Caco-2 (cell line): ENCODE measurements at regions not wholly inside any gene's neighbourhood (a gene's known extent, or its start where the extent isn't known, plus 50 kb on each side); places are given as distances from the start of the nearest gene placed in this dataset.

Experiments used
- BruUV-seq: library from RNA; stranded (reverse); fragments of 400-500 nt; replicated peaks from 2 replicates; lab custom pipeline; 2021; lab: Mats Ljungman, UMichigan
- CTCF ChIA-PET: fragments of 300-600 bp; sonication (Branson Sonifier 250); formaldehyde crosslinking; loops from one replicate; lab custom pipeline; 2022; ENCODE audit warnings: antibody characterized with exemption; lab: Charles Lee
- POLR2A ChIA-PET: fragments of 300-600 bp; sonication (Branson Sonifier 250); formaldehyde crosslinking; loops from one replicate; lab custom pipeline; 2022; ENCODE audit warnings: antibody characterized with exemption; lab: Charles Lee
- DNase-seq, 2 experiments: peaks; one replicate each; pipeline versions ENCODE4 v3.0.0 to v3.0.0-alpha.2; 2020 to 2022
- H3K27me3 ChIP-seq: replicated peaks from 2 replicates; pipeline ENCODE4 v1.6.0; 2011; ENCODE audit warnings: low read length; ENCODE audit not compliant: control insufficient read depth, insufficient read depth
- H3K36me3 ChIP-seq: 2 replicates; pipeline ENCODE4 v1.5.1; 2011; ENCODE audit warnings: low read length; ENCODE audit not compliant: control insufficient read depth, insufficient read depth
- H3K4me1 ChIP-seq: fragments of 250-450 bp; sonication (Bioruptor Pico); 2 replicates; pipeline ENCODE4 v1.5.1; 2020; ENCODE audit warnings: mild to moderate bottlenecking
- H3K4me3 ChIP-seq: 2 replicates; pipeline ENCODE4 v1.5.1; 2011; ENCODE audit warnings: low read depth, mild to moderate bottlenecking, control low read depth, low read length
- H3K9me3 ChIP-seq: fragments of 250-450 bp; sonication (Bioruptor Pico); 2 replicates; pipeline ENCODE4 v1.5.1; 2020; ENCODE audit warnings: mild to moderate bottlenecking, moderate library complexity
- H3K27ac Mint-ChIP-seq: one replicate; pipeline ENCODE4 v1.8.0; 2022; ENCODE audit warnings: mixed read lengths; ENCODE audit not compliant: unreplicated experiment
- H3K27me3 Mint-ChIP-seq: one replicate; pipeline ENCODE4 v1.8.0; 2022; ENCODE audit warnings: mixed read lengths; ENCODE audit not compliant: insufficient read depth, unreplicated experiment
- H3K36me3 Mint-ChIP-seq: one replicate; pipeline ENCODE4 v1.8.0; 2022; ENCODE audit warnings: mild to moderate bottlenecking, mixed read lengths; ENCODE audit not compliant: insufficient read depth, unreplicated experiment
- H3K4me1 Mint-ChIP-seq: one replicate; pipeline ENCODE4 v1.8.0; 2022; ENCODE audit warnings: low read depth, mixed read lengths; ENCODE audit not compliant: unreplicated experiment
- H3K4me3 Mint-ChIP-seq: one replicate; pipeline ENCODE4 v1.8.0; 2022; ENCODE audit warnings: mild to moderate bottlenecking, moderate library complexity, mixed read lengths; ENCODE audit not compliant: unreplicated experiment
- H3K9me3 Mint-ChIP-seq: one replicate; pipeline ENCODE4 v1.8.0; 2022; ENCODE audit warnings: mixed read lengths; ENCODE audit not compliant: unreplicated experiment
- intact Hi-C: fragments of 100-400 bp; cut with micrococcal nuclease; formaldehyde crosslinking; loops from one replicate; pipeline ENCODE4 v1.10.0; 2022; ENCODE audit not compliant: unreplicated experiment
- TF ChIP-seq, protein P1 (sequence below), 2 experiments: fragments of 200-600 bp in 1 of 2; IDR thresholded peaks; 1 replicate in 1 of 2; 2 replicates in 1 of 2; pipeline versions ENCODE4 v1.5.1 to v1.8.0; 2011 to 2022; ENCODE audit warnings: antibody characterized with exemption in 1 of 2, control low read depth in 1 of 2, inconsistent platforms in 1 of 2, low read depth in 1 of 2, low read length in 1 of 2, mild to moderate bottlenecking in 1 of 2, moderate library complexity in 1 of 2; ENCODE audit not compliant: insufficient read depth in 1 of 2, severe bottlenecking in 1 of 2, unreplicated experiment in 1 of 2

GRCh38 chr4:98733601-98734000, 75.2 kb upstream of the TSPAN5 start:
- Histone ChIP-seq H3K9me3 (0 out of 2 replicates have a peak, but pooled peaks cover 4% of the 10 kb centered on the region), H3K36me3 (no peaks in the 10 kb centered on the region), H3K4me1 (no peaks in the 10 kb centered on the region), H3K27me3 (no peaks in the 10 kb centered on the region), H3K4me3 (no peak overlapping the region)
- BruUV-seq = no TSS peak
- H3K9me3 Mint-ChIP-seq = peaks cover 9% of the 10 kb centered on the region
- no peak for DNase-seq
- POLR2A ChIA-PET = no interaction called here
- H3K4me1 Mint-ChIP-seq = no peaks in the 10 kb centered on the region
- no peaks in the 10 kb centered on the region for H3K27me3 Mint-ChIP-seq
- no peak overlapping the region for H3K4me3 Mint-ChIP-seq
- CTCF ChIA-PET = no interaction called here
- no peaks in the 10 kb centered on the region for H3K36me3 Mint-ChIP-seq
- no peak overlapping the region for H3K27ac Mint-ChIP-seq
- TF ChIP-seq, protein P1, sequence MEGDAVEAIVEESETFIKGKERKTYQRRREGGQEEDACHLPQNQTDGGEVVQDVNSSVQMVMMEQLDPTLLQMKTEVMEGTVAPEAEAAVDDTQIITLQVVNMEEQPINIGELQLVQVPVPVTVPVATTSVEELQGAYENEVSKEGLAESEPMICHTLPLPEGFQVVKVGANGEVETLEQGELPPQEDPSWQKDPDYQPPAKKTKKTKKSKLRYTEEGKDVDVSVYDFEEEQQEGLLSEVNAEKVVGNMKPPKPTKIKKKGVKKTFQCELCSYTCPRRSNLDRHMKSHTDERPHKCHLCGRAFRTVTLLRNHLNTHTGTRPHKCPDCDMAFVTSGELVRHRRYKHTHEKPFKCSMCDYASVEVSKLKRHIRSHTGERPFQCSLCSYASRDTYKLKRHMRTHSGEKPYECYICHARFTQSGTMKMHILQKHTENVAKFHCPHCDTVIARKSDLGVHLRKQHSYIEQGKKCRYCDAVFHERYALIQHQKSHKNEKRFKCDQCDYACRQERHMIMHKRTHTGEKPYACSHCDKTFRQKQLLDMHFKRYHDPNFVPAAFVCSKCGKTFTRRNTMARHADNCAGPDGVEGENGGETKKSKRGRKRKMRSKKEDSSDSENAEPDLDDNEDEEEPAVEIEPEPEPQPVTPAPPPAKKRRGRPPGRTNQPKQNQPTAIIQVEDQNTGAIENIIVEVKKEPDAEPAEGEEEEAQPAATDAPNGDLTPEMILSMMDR (IDR thresholded peaks at IDR 0.05; ENCODE audit: insufficient read depth in 1 of 2, low read depth in 1 of 2, low read length in 1 of 2, severe bottlenecking in 1 of 2, unreplicated experiment in 1 of 2) = no peak
- intact Hi-C loops = no loop called here

- Histone ChIP-seq H3K4me1 (no peaks in the 10 kb centered on the region), H3K36me3 (no peaks in the 10 kb centered on the region), H3K9me3 (no peaks in the 10 kb centered on the region), H3K27me3 (no peaks in the 10 kb centered on the region), H3K4me3 (no peak overlapping the region)
- intact Hi-C loops = no loop called here
- no peak overlapping the region for H3K4me3 Mint-ChIP-seq
- no peak overlapping the region for H3K27ac Mint-ChIP-seq
- no peak for DNase-seq
- H3K9me3 Mint-ChIP-seq = peaks cover 16% of the 10 kb centered on the region
- H3K4me1 Mint-ChIP-seq = no peaks in the 10 kb centered on the region
- ChIA-PET CTCF (no interaction called here), POLR2A (no interaction called here)
- TF ChIP-seq, protein P1 (IDR thresholded peaks at IDR 0.05; ENCODE audit: insufficient read depth in 1 of 2, low read depth in 1 of 2, low read length in 1 of 2, severe bottlenecking in 1 of 2, unreplicated experiment in 1 of 2) = no peak
- BruUV-seq = no TSS peak
- H3K27me3 Mint-ChIP-seq = no peaks in the 10 kb centered on the region
- H3K36me3 Mint-ChIP-seq = no peaks in the 10 kb centered on the region
Observed at GRCh38 chr4:98728871-98729270, 70.5 kb upstream of the TSPAN5 start.

- intact Hi-C loops = no loop called here
- Histone ChIP-seq H3K9me3 (no peaks in the 10 kb centered on the region), H3K4me3 (no peak overlapping the region), H3K27me3 (no peaks in the 10 kb centered on the region), H3K4me1 (no peaks in the 10 kb centered on the region), H3K36me3 (no peaks in the 10 kb centered on the region)
- no peak for DNase-seq
- ChIA-PET POLR2A (no interaction called here), CTCF (no interaction called here)
- Mint-ChIP-seq H3K4me3 (no peak overlapping the region), H3K4me1 (no peaks in the 10 kb centered on the region), H3K9me3 (peaks cover 16% of the 10 kb centered on the region), H3K27me3 (no peaks in the 10 kb centered on the region), H3K36me3 (no peaks in the 10 kb centered on the region), H3K27ac (no peak overlapping the region)
- TF ChIP-seq, protein P1 (IDR thresholded peaks at IDR 0.05; ENCODE audit: insufficient read depth in 1 of 2, low read depth in 1 of 2, low read length in 1 of 2, severe bottlenecking in 1 of 2, unreplicated experiment in 1 of 2) = no peak
- BruUV-seq = no TSS peak
Observed at GRCh38 chr4:98728433-98728832, 70.0 kb upstream of the TSPAN5 start.
